GM12878 (cell line): ENCODE measurements at regions not wholly inside any gene's neighbourhood (a gene's known extent, or its start where the extent isn't known, plus 50 kb on each side); places are given as distances from the start of the nearest gene placed in this dataset.

Experiments
- ATAC-seq: fragments of 200-7000 bp; cut with Tn5 transposase; 3 replicates; pipeline ENCODE4 v1.9.1; 2020; ENCODE audit warnings: mild to moderate bottlenecking, moderate library complexity
- BruUV-seq: library from RNA; stranded (reverse); fragments of 400-500 nt; replicated peaks from 2 replicates; lab custom pipeline; 2021; lab: Mats Ljungman, UMichigan
- CTCF ChIA-PET: fragments of 300-600 bp; sonication (Branson Sonifier 250); formaldehyde crosslinking; extraction: SDS; loops from one replicate; lab custom pipeline; 2021; ENCODE audit warnings: inconsistent platforms; lab: Yijun Ruan, JAX
- POLR2A ChIA-PET: fragments of 350-600 bp; formaldehyde crosslinking; extraction: SDS; loops from one replicate; lab custom pipeline; 2021; ENCODE audit warnings: inconsistent platforms; lab: Charles Lee
- RAD21 ChIA-PET: fragments of 300-600 bp; sonication (Branson Sonifier 250); formaldehyde crosslinking; loops from one replicate; lab custom pipeline; 2023; ENCODE audit warnings: antibody characterized with exemption; ENCODE audit not compliant: unreplicated experiment; lab: Charles Lee
- SMC1A ChIA-PET: fragments of 300-600 bp; sonication (Branson Sonifier 250); formaldehyde crosslinking; loops from one replicate; lab custom pipeline; 2023; ENCODE audit not compliant: unreplicated experiment, uncharacterized antibody; lab: Charles Lee
- DNase-seq: peaks from one replicate; pipeline ENCODE4 v3.0.0-alpha.2; 2011; ENCODE audit warnings: low read depth, low spot score
- FAIRE-seq: peaks from 3 replicates; lab custom pipeline; 2011; peaks lifted over from hg19 to GRCh38; lab: Jason Lieb, UNC
- H2AFZ ChIP-seq: 2 replicates; pipeline ENCODE4 v1.6.0; 2011; ENCODE audit warnings: low read depth, low read length, control low read depth; ENCODE audit not compliant: control insufficient read depth
- H3K27ac ChIP-seq: 2 replicates; pipeline ENCODE4 v1.5.1; 2011; ENCODE audit warnings: control low read depth; ENCODE audit not compliant: control insufficient read depth, insufficient read depth
- H3K27me3 ChIP-seq, 2 experiments: replicated peaks in 1 of 2; 2 replicates each; pipeline versions ENCODE4 v1.6.0 to v1.6.1; 2011; ENCODE audit warnings: low read length in 1 of 2; ENCODE audit not compliant: control insufficient read depth in 2 of 2, insufficient read depth in 2 of 2
- H3K36me3 ChIP-seq, 2 experiments: 2 replicates each; pipeline ENCODE4 v1.5.1; 2011; ENCODE audit warnings: low read length in 1 of 2; ENCODE audit not compliant: control insufficient read depth in 2 of 2, insufficient read depth in 2 of 2
- H3K4me1 ChIP-seq: 2 replicates; pipeline ENCODE4 v1.6.1; 2011; ENCODE audit warnings: mild to moderate bottlenecking, low read length, moderate library complexity, mixed read lengths; ENCODE audit not compliant: control insufficient read depth, insufficient read depth
- H3K4me2 ChIP-seq: 2 replicates; pipeline ENCODE4 v1.6.0; 2011; ENCODE audit warnings: control low read depth; ENCODE audit not compliant: control insufficient read depth, insufficient read depth
- H3K4me3 ChIP-seq: fragments of 200-600 bp; sonication (generic); 2 replicates; pipeline ENCODE4 v1.5.1; 2016
- H3K79me2 ChIP-seq: 2 replicates; pipeline ENCODE4 v1.6.0; 2011; ENCODE audit warnings: low read length; ENCODE audit not compliant: control insufficient read depth, insufficient read depth
- H3K9ac ChIP-seq: 2 replicates; pipeline ENCODE4 v1.8.0; 2011; ENCODE audit warnings: low read length, control low read depth, mixed read lengths; ENCODE audit not compliant: control insufficient read depth, insufficient read depth
- H3K9me3 ChIP-seq: replicated peaks from 3 replicates; pipeline ENCODE4 v1.5.1; 2011; ENCODE audit warnings: mild to moderate bottlenecking, low read length; ENCODE audit not compliant: control insufficient read depth, insufficient read depth
- H4K20me1 ChIP-seq: 2 replicates; pipeline ENCODE4 v1.6.0; 2011; ENCODE audit not compliant: control insufficient read depth, insufficient read depth
- NFYA ChIP-seq: IDR thresholded peaks from 2 replicates; pipeline ENCODE4 v1.6.1; 2011; ENCODE audit warnings: low read depth, mild to moderate bottlenecking, low read length, improper control_type of control experiment, borderline replicate concordance
- SMAD5 ChIP-seq: IDR thresholded peaks from 2 replicates; pipeline ENCODE4 v1.6.1; 2016; ENCODE audit warnings: antibody characterized with exemption, low read depth
- WRNIP1 ChIP-seq: IDR thresholded peaks from 2 replicates; pipeline ENCODE4 v1.6.1; 2011; ENCODE audit warnings: low read depth, low read length, improper control_type of control experiment, borderline replicate concordance
- ZNF24 ChIP-seq: fragments of 450-650 bp; IDR thresholded peaks from 2 replicates; pipeline ENCODE4 v1.6.1; 2017; ENCODE audit warnings: antibody characterized with exemption, mild to moderate bottlenecking
- WGBS: methylation state at CpG from one replicate; pipeline ENCODE4 v1.1.6; 2016; ENCODE audit warnings: low lambda C conversion rate; ENCODE audit not compliant: insufficient replicate concordance, insufficient coverage; ENCODE audit errors: missing lambda C conversion rate; 5-methylcytosine and 5-hydroxymethylcytosine counted together
- in situ Hi-C: fragments of 300-500 bp; cut with MboI; formaldehyde crosslinking; loops from 9 replicates; pipeline ENCODE4 v1.14.3; 2018; ENCODE audit warnings: mixed read lengths
- intact Hi-C: fragments of 100-400 bp; cut with micrococcal nuclease; formaldehyde crosslinking; loops from one replicate; pipeline ENCODE4 v1.14.2; 2022; ENCODE audit not compliant: unreplicated experiment
- TF ChIP-seq, protein P1 (sequence below): fragments of 450-650 bp; IDR thresholded peaks from 2 replicates; pipeline ENCODE4 v1.6.1; 2016; ENCODE audit warnings: mild to moderate bottlenecking, moderate library complexity, borderline replicate concordance
- TF ChIP-seq, protein P2 (sequence below): fragments of 450-650 bp; conservative IDR thresholded peaks from 2 replicates; pipeline ENCODE4 v1.6.1; 2017; ENCODE audit warnings: mild to moderate bottlenecking, moderate library complexity

DNA sequence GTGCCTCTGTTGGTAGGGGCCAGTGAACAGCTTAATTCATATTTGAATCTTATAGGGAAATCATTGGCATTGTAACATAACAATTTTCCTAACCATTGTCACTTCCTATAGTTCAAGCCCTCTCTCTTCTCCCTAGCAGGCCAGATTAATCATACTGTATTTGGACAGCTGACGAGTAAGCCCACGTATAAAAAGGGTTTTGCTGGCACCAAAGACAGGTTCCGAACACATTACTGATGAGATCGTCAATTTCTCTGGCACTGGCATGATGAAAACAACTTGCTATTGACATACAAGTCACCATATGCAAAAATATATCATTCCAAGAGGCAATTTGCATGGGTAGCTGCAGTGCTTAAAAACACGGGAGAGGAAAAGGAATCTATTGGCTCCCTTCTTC lies 891.1 kb upstream of the AUTS2 start:
- in situ Hi-C loops, result no loop called here
- H4K20me1 ChIP-seq, result no peaks in the 10 kb centered on the region
- no peaks in the 10 kb centered on the region for H3K27me3 ChIP-seq
- no peak overlapping the region for H2AFZ ChIP-seq
- SMC1A ChIA-PET, result no interaction called here
- 13% methylated on average over 5 of the region's 5 CpGs for WGBS
- no peaks in the 10 kb centered on the region; the same call in 2 of the 3 replicates for H3K9me3 ChIP-seq
- no peaks in the 10 kb centered on the region for H3K4me1 ChIP-seq
- no peak overlapping the region for H3K4me3 ChIP-seq
- H3K4me2 ChIP-seq, result no peak overlapping the region
- POLR2A ChIA-PET, result no interaction called here
- no peak overlapping the region for H3K27ac ChIP-seq
- CTCF ChIA-PET, result no interaction called here
- H3K79me2 ChIP-seq, result no peaks in the 10 kb centered on the region
- H3K9ac ChIP-seq, result no peak overlapping the region
- no TSS peak for BruUV-seq
- ATAC-seq (no peak), DNase-seq (no peak), FAIRE-seq (no peak)
- RAD21 ChIA-PET, result no interaction called here
- intact Hi-C loops, result no loop called here
- TF ChIP-seq, protein P1, sequence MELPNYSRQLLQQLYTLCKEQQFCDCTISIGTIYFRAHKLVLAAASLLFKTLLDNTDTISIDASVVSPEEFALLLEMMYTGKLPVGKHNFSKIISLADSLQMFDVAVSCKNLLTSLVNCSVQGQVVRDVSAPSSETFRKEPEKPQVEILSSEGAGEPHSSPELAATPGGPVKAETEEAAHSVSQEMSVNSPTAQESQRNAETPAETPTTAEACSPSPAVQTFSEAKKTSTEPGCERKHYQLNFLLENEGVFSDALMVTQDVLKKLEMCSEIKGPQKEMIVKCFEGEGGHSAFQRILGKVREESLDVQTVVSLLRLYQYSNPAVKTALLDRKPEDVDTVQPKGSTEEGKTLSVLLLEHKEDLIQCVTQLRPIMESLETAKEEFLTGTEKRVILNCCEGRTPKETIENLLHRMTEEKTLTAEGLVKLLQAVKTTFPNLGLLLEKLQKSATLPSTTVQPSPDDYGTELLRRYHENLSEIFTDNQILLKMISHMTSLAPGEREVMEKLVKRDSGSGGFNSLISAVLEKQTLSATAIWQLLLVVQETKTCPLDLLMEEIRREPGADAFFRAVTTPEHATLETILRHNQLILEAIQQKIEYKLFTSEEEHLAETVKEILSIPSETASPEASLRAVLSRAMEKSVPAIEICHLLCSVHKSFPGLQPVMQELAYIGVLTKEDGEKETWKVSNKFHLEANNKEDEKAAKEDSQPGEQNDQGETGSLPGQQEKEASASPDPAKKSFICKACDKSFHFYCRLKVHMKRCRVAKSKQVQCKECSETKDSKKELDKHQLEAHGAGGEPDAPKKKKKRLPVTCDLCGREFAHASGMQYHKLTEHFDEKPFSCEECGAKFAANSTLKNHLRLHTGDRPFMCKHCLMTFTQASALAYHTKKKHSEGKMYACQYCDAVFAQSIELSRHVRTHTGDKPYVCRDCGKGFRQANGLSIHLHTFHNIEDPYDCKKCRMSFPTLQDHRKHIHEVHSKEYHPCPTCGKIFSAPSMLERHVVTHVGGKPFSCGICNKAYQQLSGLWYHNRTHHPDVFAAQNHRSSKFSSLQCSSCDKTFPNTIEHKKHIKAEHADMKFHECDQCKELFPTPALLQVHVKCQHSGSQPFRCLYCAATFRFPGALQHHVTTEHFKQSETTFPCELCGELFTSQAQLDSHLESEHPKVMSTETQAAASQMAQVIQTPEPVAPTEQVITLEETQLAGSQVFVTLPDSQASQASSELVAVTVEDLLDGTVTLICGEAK, result no peak
- no peak for TF ChIP-seq ZNF24
- TF ChIP-seq, protein P2, sequence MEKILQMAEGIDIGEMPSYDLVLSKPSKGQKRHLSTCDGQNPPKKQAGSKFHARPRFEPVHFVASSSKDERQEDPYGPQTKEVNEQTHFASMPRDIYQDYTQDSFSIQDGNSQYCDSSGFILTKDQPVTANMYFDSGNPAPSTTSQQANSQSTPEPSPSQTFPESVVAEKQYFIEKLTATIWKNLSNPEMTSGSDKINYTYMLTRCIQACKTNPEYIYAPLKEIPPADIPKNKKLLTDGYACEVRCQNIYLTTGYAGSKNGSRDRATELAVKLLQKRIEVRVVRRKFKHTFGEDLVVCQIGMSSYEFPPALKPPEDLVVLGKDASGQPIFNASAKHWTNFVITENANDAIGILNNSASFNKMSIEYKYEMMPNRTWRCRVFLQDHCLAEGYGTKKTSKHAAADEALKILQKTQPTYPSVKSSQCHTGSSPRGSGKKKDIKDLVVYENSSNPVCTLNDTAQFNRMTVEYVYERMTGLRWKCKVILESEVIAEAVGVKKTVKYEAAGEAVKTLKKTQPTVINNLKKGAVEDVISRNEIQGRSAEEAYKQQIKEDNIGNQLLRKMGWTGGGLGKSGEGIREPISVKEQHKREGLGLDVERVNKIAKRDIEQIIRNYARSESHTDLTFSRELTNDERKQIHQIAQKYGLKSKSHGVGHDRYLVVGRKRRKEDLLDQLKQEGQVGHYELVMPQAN, result no peak
- no peak for TF ChIP-seq NFYA
- TF ChIP-seq SMAD5, result no peak
- no peak for TF ChIP-seq WRNIP1
- no peaks in the 10 kb centered on the region for H3K36me3 ChIP-seq
